ENCODE measurements at regions not wholly inside any gene's neighbourhood (a gene's known extent, or its start where the extent isn't known, plus 50 kb on each side); places are given as distances from the start of the nearest gene placed in this dataset.

- Histone ChIP-seq H3K4me3 (ENCODE audit: low read length, poor library complexity, severe bottlenecking) (no peak overlapping the region), H3K4me2 (ENCODE audit: low read depth, low read length, poor library complexity, severe bottlenecking) (no peak overlapping the region), H4K20me1 (ENCODE audit: insufficient read depth, low read length, poor library complexity, severe bottlenecking) (no peaks in the 10 kb centered on the region), H3K9me3 (ENCODE audit: insufficient read depth, low read depth, low read length) (no peaks in the 10 kb centered on the region), H3K36me3 (ENCODE audit: insufficient read depth, low read length) (no peaks in the 10 kb centered on the region), H3K27me3 (ENCODE audit: insufficient read depth, low read length, poor library complexity, severe bottlenecking) (no peaks in the 10 kb centered on the region), H3K4me1 (ENCODE audit: insufficient read depth, low read length, poor library complexity, severe bottlenecking) (no peaks in the 10 kb centered on the region), H3K79me2 (ENCODE audit: insufficient read depth, low read length) (no peaks in the 10 kb centered on the region), H3F3A (ENCODE audit: low read depth) (no peaks in the 10 kb centered on the region), H3K9me2 (replicated peaks; ENCODE audit: low read depth, low read length) (no peaks in the 10 kb centered on the region), H2AFZ (ENCODE audit: low read length) (no peak overlapping the region), H3K9ac (ENCODE audit: low read depth, low read length, poor library complexity, severe bottlenecking) (no peak overlapping the region)
- no peak for TF ChIP-seq CTCF (conservative IDR thresholded peaks at IDR 0.05; ENCODE audit: low read length)
- no peak for TF ChIP-seq EZH2phosphoT487 (IDR thresholded peaks at IDR 0.05; ENCODE audit: borderline replicate concordance)
Measured at GRCh38 chr21:36569511-36569910, 89.6 kb upstream of the CLDN14 start.

GRCh38 chr21:36571556-36571955 lies 91.6 kb upstream of the CLDN14 start:
- no peaks in the 10 kb centered on the region for H3K27me3 ChIP-seq (ENCODE audit: insufficient read depth, low read length, poor library complexity, severe bottlenecking)
- H3K9ac ChIP-seq (ENCODE audit: low read depth, low read length, poor library complexity, severe bottlenecking): no peak overlapping the region
- H3K4me2 ChIP-seq (ENCODE audit: low read depth, low read length, poor library complexity, severe bottlenecking): no peak overlapping the region
- no peaks in the 10 kb centered on the region for H3K9me2 ChIP-seq (replicated peaks; ENCODE audit: low read depth, low read length)
- H3K36me3 ChIP-seq (ENCODE audit: insufficient read depth, low read length): no peaks in the 10 kb centered on the region
- H3K79me2 ChIP-seq (ENCODE audit: insufficient read depth, low read length): no peaks in the 10 kb centered on the region
- TF ChIP-seq EZH2phosphoT487 (IDR thresholded peaks at IDR 0.05; ENCODE audit: borderline replicate concordance) (no peak), CTCF (conservative IDR thresholded peaks at IDR 0.05; ENCODE audit: low read length) (no peak)
- no peaks in the 10 kb centered on the region for H3K9me3 ChIP-seq (ENCODE audit: insufficient read depth, low read depth, low read length)
- H2AFZ ChIP-seq (ENCODE audit: low read length): no peak overlapping the region
- no peaks in the 10 kb centered on the region for H3K4me1 ChIP-seq (ENCODE audit: insufficient read depth, low read length, poor library complexity, severe bottlenecking)
- no peaks in the 10 kb centered on the region for H3F3A ChIP-seq (ENCODE audit: low read depth)
- H4K20me1 ChIP-seq (ENCODE audit: insufficient read depth, low read length, poor library complexity, severe bottlenecking): no peaks in the 10 kb centered on the region
- no peak overlapping the region for H3K4me3 ChIP-seq (ENCODE audit: low read length, poor library complexity, severe bottlenecking)

- Histone ChIP-seq H3K9ac (ENCODE audit: low read depth, low read length, poor library complexity, severe bottlenecking) (no peak overlapping the region), H3K79me2 (ENCODE audit: insufficient read depth, low read length) (no peaks in the 10 kb centered on the region), H2AFZ (ENCODE audit: low read length) (no peak overlapping the region), H3K4me2 (ENCODE audit: low read depth, low read length, poor library complexity, severe bottlenecking) (no peak overlapping the region), H3F3A (ENCODE audit: low read depth) (no peaks in the 10 kb centered on the region), H3K36me3 (ENCODE audit: insufficient read depth, low read length) (no peaks in the 10 kb centered on the region), H3K4me3 (ENCODE audit: low read length, poor library complexity, severe bottlenecking) (no peak overlapping the region), H3K4me1 (ENCODE audit: insufficient read depth, low read length, poor library complexity, severe bottlenecking) (no peaks in the 10 kb centered on the region), H3K9me2 (replicated peaks; ENCODE audit: low read depth, low read length) (no peaks in the 10 kb centered on the region), H3K9me3 (ENCODE audit: insufficient read depth, low read depth, low read length) (no peaks in the 10 kb centered on the region), H4K20me1 (ENCODE audit: insufficient read depth, low read length, poor library complexity, severe bottlenecking) (no peaks in the 10 kb centered on the region), H3K27me3 (ENCODE audit: insufficient read depth, low read length, poor library complexity, severe bottlenecking) (no peaks in the 10 kb centered on the region)
- TF ChIP-seq CTCF (conservative IDR thresholded peaks at IDR 0.05; ENCODE audit: low read length): no peak
- no peak for TF ChIP-seq EZH2phosphoT487 (IDR thresholded peaks at IDR 0.05; ENCODE audit: borderline replicate concordance)
Measured at GRCh38 chr21:36572039-36572438, 92.1 kb upstream of the CLDN14 start.
